ENCODE measurements at regions not wholly inside any gene's neighbourhood (a gene's known extent, or its start where the extent isn't known, plus 50 kb on each side); places are given as distances from the start of the nearest gene placed in this dataset.
"Not testable (repeated sequence)": the region's sequence is repeated elsewhere in the genome, so short reads cannot be mapped to it uniquely, and the experiment has no call there.

DNA sequence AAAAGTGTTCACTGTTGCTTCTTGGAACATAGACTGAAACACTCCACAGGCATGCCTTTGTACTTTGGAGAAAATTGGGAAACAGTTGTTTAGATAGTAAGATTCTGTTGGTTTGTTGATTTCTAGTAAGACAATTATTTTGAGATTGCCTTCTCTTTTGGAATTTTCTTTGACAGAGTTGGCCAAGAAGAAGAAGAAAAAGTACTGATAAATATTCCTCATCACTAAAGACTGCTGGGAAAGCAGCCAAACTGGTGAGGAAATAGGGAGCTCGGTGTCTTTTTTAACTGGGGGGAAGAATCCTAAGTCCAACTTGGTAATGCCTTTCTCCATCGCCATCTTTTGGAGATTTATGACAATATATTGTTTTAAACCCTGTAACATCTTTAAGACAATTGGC is 370.7 kb downstream of the GPAT3 start:
- peak; percentile 17 for DNase-seq

DNA sequence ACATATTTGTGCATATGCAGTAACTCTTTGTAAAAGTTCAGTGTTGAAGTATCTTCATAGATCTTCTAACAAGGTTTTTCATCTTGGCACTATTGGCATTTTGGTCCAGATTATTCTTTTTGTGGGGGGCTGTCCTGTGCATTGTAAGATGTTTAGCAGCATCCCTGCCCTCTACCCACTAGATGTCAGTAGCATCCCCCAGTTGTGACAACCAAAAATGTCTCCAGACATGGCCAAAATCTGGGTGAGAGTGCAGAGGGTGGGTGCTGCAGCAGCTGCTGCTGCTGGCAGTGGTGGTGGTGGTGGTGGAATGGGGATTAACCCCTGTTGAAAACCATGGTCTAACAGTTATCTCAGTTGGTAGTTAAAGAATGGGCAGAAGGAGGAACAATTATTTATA is 370.0 kb downstream of the GPAT3 start:
- peak; percentile 27 for DNase-seq

DNA sequence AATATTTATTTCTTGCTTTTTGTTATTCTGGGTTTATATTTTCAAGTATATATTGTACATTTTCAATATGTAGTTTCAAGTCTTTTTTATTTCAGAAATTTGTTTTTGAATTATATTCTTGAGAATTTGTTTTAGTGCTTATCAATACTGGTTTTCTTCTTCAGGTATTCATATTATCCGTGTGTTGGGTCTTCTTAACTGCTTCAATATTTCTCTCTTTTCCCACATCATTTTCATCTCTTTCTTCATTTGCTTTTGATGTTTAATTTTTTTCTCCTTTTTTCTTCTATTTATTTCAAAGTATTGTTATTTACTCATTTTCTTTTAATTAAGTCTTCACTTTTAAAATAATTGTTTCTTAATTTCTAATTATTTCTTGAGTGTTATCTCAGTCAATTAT is 367.8 kb downstream of the GPAT3 start:
- not testable (repeated sequence) for DNase-seq

DNA sequence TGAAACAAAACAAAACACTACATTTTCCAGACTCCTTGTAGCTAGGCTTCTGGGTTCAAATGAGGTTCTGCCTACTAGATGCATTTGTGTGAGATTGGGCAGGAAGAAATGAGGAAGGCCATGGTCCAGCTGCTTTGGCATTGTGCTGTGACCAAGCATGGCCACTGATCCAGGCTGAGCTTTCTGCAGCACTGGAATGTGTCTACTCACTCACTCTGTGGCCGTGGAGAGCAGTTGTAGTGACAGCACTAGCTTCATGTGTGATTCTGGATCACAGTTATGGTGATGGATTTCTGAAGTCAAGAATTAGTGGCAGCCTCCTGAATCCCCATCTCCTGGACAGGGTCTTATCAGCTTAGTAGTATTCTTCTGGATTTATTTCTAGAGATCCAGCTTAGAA is 358.9 kb downstream of the GPAT3 start:
- DNase-seq: no peak

DNA sequence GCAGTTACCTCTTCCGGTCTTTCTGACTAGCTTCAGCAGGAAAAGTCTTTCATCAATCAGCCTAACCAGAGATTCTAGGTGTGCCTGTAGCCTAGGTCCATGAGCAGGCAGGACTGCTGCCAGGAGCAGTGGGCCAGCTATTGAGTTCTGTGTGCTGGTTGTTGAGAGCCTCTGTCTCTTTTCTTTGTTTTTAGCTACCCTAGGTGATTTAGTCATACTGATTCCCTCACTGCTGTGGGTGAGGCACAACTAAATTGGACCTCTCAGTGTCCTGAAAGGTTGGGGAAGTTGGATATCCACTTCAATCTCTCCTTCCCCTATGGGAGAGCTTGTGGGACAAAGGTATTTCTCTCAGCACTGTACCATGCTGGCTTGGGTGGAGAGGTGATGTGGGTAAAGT is 354.9 kb downstream of the GPAT3 start:
- no peak for DNase-seq

DNA sequence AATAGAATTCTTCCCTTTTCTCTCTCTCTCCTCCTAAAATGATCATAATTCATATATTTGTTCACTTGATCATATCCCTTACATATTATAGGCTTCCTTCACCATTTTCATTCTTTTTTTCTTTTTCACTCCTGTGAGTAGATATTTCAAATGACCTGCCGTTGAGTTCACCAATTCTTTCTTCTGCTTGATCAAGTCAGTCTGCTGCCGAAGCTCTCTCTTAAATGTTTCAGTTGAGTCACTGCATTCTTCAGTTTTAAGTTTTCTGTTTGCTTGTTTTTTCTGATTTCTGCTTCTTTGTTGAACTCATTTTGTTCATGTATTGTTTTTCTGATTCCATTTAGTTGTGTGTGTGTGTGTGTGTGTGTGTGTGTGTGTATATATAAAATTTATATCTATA is 354.3 kb downstream of the GPAT3 start:
- peak; percentile 50 for DNase-seq

DNA sequence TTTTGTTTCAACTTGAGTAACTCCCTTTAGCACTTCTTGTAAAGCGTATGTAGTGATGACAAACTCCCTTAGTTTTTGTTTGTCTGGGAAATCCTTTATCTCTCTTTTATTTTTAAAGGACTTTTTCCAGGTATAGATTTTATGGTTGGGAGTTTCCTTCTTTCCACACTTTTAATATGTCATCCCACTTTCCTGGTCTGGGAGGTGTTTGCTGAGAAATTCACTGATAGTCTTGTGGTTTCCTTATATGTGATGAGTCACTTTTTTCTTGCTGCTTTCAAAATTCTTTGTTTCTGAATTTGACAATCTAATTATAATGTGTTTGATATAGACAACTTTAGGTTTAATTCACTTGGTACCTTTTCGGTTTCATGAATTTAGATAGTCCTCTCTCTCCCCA is 353.9 kb downstream of the GPAT3 start:
- peak; percentile 70 for DNase-seq

DNA sequence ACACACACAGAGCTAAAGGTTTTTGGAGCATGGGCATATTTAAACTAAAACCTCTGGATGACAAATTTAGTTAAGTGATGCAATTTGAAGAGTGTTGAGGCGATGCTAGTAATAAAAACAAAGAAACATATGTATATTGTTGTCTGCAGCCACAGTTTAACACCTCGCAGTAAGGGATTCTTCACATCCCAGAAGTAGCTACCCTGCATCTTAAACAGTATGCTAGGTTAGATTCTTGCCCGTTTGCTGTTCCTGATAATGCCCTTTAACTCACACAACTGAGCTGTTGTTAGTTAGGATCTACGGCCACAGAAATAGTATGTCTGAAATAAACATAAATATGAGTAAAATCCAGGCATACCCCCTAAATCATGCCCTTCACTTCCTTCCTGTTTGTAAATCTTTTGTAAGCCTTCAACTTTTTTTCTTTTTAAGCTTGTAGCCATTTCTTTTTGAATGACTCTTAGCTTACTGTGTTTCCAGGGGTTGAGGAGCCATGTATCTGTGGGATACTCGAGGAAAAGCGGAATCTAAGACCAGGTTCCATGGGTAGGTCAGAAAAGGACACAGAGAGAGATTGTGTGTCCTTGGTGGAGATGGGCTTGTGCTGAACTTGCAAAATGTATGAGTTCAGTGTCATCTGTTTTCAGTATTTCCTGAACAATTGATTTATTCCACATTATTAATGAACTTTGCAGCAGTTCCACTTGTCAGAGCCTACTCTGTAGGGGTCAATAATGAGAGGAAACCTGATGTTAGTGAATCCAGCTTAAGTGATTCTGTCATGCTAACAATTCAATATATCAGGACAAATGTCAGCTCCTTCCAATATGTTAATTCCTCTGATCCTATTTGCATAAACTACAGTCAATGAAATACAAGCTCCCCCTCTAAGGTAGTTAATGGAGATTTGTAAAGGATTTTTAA is 349.6 kb downstream of the GPAT3 start:
- DNase-seq: no peak

DNA sequence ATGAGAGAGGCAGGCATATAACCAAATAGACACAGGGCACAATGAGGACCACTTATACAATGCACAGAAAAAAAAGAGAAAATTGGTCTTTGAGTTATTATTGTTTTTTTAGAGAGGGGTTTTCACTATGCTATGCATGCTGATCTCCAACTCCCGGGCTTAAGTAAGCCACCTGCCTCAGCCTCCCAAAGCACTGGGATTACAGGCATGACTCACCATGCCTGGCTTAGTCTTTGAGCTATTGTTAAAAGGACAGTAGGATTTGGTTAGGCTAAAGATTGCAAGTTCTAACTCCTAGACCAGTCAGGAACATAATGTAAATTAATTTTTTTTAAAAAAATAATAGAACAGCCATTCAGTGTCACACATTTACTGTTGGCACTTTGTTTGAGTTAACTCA is 340.1 kb downstream of the GPAT3 start:
- peak; percentile 32 for DNase-seq

DNA sequence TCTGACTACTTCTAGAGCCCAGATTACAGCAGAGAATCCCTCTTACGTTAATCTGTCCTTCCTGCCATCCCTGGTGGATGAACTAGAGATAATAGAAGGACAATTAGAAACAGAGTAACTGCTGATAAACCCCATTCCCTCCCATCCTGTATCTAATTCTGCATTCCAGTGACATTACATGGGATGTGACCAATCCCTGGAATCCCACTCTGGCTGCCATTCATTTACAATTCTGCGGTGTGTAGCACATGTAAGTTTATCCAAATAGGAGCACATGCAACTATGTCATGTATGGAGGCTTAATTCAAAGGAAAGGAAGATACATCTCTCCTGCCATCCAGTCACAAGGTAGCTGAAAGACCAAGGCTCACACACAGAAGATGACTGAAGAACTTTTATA is 339.5 kb downstream of the GPAT3 start:
- peak; percentile 62 for DNase-seq

DNA sequence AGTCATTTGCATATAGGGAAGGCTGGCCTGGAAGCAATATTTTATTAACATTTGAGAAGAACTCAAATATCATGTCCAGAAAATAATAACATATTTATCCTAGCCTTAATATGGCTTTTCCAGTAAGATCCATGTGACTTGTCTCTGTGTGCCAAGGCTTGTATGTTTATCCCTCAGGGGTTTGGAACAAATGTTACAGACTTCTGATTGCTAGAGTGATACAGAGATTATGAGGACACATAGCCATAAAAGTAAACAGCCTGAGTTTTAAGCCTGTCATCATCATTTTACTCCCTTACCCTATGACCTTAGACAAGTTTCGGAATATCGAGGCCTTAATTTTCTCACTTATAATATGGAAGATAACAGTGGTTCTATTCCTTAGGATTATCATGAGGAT is 338.1 kb downstream of the GPAT3 start:
- DNase-seq: no peak

DNA sequence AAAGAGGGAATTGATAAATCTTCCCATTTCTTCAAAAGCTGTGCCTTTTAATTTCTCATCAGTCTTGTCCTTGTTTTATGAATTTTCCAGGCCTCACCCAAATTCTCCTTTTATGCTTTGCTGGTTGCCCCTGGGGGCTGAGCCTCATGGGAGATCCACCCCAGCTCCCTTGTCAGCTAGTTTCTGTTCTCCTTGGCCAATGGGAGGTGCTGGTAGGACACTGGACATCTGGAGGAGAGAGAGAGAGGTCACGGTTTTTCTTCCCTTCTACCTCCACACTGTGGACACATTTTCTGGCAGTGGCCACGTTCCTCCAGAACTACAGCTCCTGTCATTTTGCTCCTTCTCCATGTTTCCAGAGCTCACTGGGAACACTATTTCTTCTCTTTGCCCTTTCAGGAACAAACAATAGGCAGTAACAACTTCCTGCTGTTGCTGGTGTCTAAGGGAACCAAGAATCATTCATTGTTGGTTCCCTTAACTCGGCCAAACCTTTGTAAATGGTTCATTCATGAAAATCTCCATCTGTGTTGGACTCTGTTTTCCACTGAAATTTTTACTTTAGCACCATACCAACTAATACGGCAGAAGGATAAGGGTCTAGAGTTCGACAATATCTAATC is 334.5 kb downstream of the GPAT3 start:
- no peak for DNase-seq

DNA sequence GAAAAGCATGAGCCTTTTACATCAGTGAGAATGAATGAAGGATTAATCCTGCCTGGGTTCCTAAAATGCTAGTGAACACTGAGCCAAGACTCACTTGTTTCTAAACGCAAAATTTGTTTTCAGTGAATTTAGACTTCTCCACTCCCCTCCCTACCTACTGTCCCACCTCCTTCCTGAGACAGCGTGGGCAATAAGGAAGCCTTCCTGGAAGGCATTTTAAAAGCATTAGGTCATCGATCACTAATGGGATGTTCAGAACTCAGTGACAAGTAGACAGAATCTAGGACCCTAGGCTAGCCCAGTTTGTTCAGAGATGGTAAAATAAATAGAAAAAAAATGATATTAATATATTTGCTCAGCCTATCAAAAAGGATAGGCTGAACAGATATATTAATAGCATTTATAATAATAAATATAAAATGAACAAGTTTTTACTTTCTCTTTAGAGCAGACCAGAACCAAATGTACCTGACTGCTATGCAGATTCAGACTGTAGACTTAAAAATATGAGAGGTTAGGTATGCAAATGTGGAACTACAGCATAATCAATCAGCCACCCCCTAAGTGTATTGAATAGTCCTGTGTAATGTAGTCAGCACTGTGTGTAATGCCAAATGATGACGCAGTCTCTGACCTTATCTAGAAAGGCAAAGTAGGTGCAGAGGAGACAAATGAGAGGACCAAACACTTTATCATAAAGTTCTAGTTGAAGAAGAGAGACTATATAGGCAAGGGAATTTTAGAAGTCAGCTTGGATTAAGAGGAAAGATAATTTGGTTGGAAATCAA is 331.1 kb downstream of the GPAT3 start:
- DNase-seq: no peak

DNA sequence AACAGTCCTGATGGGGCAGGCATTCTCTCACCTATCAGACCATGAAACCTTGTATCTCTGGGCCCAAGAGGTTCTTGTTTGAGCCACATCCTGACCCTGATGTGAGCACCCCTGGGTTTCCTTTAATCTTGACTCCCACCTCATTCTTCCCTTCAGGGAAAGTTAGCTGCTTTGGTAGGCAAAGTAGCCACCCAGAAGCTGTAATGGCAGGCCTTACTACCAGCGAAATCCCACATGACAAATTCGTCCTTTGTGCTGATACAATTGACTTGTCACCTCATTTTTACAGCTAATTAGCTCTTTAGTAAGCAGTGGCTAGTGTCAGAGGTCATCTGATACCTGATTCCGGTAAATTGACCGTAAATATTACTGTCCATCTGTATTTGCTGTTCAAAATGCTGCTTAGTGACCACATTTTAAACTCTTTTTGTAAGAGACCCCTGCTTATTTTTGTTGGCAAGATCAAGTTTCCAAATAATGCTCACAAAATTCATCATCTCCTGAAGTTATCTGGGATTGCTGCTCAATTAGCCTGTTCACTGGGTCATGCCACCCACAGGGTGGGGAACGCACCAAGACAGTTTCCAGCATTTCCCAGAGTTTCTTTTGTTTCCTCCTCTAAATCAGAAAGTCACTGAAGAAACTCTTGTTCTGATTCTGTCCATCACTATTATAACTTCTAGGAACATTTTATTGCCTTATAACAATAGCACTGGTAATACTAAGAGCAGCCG is 329.7 kb downstream of the GPAT3 start:
- DNase-seq: no peak

DNA sequence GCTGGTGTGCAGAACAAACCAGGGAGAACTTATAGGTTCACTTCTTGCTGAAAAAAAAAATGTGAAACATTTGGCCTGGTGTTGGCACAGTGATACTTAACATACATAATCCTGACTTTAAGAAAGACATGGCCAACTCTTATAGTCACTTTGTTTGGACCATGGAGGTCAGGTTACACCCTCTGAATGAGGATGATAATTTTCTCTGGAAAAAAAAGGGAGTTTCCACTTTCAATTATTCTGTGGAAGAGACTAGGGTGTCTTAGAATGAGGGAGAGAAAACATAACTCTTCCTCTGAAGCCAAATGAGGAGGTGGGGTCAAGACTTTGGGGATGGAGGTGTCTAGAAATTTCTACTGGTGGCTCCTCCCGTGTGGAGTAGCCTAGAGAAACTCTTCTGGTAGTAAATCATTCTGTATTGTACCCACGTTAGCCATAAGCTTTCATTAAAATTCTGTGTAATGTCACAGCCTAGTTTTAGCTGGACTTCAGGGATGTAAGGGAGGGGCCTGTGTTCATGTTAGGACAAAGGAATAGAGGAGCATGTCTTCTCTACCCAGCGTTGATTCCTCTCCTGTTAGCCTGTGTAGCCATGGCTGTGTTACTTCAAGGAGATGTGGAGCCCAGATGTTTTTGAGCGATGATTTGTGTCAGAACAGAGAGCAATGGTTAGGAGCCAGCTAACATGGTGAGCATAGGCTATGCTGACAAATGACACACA is 328.3 kb downstream of the GPAT3 start:
- no peak for DNase-seq

DNA sequence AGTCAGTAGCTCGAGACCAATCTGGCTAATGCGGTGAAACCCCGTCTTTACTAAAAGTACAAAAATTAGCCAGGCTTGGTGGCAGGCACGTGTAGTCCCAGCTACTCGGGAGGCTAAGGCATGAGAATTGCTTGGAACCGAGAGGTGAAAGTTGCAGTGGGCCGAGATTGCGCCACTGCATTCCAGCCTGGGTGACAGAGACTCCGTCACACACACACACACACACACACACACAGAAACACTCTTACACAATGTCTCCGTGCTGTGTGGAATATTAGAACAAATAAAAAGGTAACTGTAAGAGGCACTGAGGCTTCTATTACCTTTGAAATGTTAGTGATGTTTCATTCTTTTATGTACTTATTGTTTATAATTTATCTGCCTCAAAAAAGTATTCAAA is 326.6 kb downstream of the GPAT3 start:
- DNase-seq: no peak

DNA sequence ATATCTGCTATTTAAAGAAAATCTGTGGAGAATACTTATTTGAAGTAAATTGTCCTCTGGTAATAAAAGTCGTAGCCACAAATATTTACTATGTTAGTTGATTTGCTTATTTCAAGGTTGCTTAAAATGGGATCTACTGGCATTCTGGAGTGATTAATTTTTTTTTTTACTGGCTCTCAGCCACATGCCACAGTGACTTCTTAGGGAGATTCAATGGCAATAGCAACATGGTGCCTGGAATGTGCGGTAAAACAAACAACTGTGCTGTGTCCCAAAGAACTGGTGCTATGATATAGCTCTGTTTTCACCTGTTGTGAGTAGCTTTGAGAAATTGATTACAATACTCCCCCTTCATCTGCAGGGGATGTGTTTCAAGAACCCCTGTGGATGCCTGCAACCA is 324.3 kb downstream of the GPAT3 start:
- DNase-seq: no peak

DNA sequence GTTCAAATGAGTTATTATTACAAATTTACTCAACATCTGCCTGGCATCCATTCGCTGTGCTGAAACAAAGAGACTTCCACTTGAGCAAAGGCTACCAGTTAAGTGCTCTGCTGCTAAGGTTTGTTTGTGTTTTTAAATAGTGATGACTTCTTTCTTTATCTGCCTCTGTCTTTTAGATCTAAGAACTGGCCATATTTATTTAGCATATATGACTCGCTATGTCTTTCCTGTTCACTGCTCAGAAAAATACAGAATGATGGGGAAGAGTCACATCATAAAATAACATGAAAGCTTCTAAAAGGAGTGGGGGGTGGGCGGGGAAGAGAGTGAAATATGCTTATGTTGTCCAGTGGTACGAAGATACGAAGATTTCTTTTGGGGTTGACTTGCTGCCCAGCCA is 322.2 kb downstream of the GPAT3 start:
- peak; percentile 69 for DNase-seq

DNA sequence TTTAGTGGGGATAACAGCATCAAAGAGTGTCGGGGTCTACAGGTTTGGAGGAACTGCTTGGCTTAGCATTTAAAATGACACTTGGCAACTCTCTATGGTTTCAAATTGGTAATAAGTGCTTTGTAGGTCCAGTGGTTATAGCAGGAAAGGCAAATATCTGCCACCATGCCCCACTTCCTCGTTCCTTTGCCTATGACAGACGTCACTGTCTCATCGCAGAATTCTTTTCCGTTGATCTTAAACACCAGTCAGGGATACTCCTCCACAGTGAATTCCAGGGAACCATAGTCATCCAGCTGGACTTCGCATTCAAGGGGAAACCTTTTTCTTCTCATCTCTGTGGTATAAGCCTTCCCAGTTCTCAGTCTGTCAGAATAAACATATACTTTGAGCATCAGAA is 319.1 kb downstream of the GPAT3 start:
- peak; percentile 99 for DNase-seq

DNA sequence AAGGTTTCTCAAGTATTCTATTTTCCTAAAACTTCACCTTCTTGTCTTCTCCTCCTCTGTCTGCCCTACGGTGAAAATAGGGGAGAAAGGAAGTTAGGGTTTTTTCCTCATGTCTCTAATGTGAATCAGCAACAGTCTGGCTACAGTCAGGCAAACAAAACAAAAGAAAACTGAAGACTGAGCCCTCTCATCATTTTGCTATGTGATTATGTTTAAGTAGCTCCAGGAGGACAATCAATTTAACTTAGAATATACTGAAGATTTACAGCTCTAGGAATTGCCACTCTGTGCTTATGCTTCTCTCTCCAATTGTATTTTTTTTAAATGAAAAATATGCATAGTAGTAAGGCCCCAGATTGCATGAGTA is 316.2 kb downstream of the GPAT3 start:
- DNase-seq: peak; percentile 92

DNA sequence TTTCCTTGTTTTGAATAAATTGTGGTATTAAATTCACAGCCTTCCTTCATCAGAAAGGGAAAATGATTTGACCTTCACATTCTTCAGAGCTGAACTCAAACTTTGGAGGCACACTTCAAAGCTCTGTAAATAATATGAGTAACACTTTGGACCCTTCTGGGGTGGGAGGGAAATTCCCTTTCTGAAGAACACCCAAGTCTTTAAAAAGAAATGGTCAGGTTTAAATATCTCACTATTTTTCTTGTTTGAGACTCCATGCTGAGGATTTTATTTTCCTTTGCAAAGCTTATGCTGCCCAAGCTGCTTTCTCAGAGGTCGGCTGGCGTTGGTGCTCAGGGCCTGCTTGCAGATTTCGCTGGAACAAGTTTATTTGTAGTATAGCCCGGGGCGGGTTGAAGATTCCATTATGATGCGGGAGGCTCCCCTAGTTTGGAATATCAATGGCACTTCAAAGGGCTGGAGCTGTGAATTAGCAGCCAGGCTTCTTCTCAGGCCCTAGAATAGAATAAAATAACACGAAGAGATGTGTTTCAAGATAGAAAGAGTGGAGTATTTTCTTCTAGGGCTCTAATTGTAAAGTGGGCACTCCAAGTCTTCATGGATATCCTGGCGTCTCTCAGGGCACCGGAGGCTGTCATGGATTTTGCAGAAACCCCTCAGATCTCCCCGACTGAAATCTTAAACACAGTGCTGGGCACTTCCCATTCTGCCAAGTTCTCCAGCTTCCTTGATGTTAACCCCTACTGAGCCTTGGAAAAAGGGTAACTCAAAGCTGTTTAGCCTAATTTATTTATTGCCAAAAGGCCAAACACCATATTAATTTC is 315.6 kb downstream of the GPAT3 start:
- DNase-seq: peak; percentile 85

Measured in fibroblast of skin of back (primary cell).